Fibroblast of pulmonary artery (primary cell): ENCODE measurements at regions not wholly inside any gene's neighbourhood (a gene's known extent, or its start where the extent isn't known, plus 50 kb on each side); places are given as distances from the start of the nearest gene placed in this dataset.

ENCODE experiments used
- DNase-seq: peaks from one replicate; pipeline ENCODE4 v3.0.0-alpha.2; 2010; ENCODE audit warnings: low read depth
- H3K4me3 ChIP-seq: replicated peaks from 2 replicates; pipeline ENCODE4 v1.5.1; 2011; ENCODE audit warnings: low read depth, mild to moderate bottlenecking, control low read depth, low read length, moderate library complexity
- CTCF ChIP-seq: IDR thresholded peaks from 2 replicates; pipeline ENCODE4 v1.5.1; 2011; ENCODE audit warnings: mild to moderate bottlenecking, control low read depth, low read length, inconsistent platforms; ENCODE audit errors: missing control alignments

- no peak for DNase-seq
- TF ChIP-seq CTCF: no peak
- no peak overlapping the region for H3K4me3 ChIP-seq
Observed at GRCh38 chr16:20242568-20243255, 84.6 kb downstream of the GP2 start.

GRCh38 chr16:20241321-20241720 is 86.0 kb downstream of the GP2 start:
- no peak for DNase-seq
- H3K4me3 ChIP-seq: no peak overlapping the region
- TF ChIP-seq CTCF: no peak

GRCh38 chr16:20236579-20237289 is 90.6 kb downstream of the GP2 start:
- no peak for DNase-seq
- no peak for TF ChIP-seq CTCF
- no peak overlapping the region for H3K4me3 ChIP-seq

- H3K4me3 ChIP-seq: no peak overlapping the region
- no peak for TF ChIP-seq CTCF
- no peak for DNase-seq
Observed at GRCh38 chr16:20225228-20225733, 102.0 kb downstream of the GP2 start.

- TF ChIP-seq CTCF: no peak
- DNase-seq: no peak
- no peak overlapping the region for H3K4me3 ChIP-seq
Observed at GRCh38 chr16:20221208-20221607, 106.1 kb downstream of the GP2 start.

GRCh38 chr16:20218093-20218492 is 109.2 kb downstream of the GP2 start:
- no peak for TF ChIP-seq CTCF
- no peak for DNase-seq
- no peak overlapping the region for H3K4me3 ChIP-seq
